PFSK-1 (cell line): ENCODE measurements at regions not wholly inside any gene's neighbourhood (a gene's known extent, or its start where the extent isn't known, plus 50 kb on each side); places are given as distances from the start of the nearest gene placed in this dataset.

Source experiments
- POLR2AphosphoS5 ChIP-seq: IDR thresholded peaks from 2 replicates; pipeline ENCODE4 v1.6.1; 2012; ENCODE audit warnings: low read depth, mild to moderate bottlenecking, control low read depth, low read length, moderate library complexity
- REST ChIP-seq, 2 experiments: IDR thresholded peaks; 2 replicates each; pipeline versions ENCODE4 v1.6.1 to v1.8.0; 2011 to 2012; ENCODE audit warnings: low read depth in 2 of 2, low read length in 2 of 2, control low read depth in 1 of 2, inconsistent platforms in 1 of 2, mild to moderate bottlenecking in 1 of 2, moderate library complexity in 1 of 2; ENCODE audit not compliant: insufficient read depth in 1 of 2
- SIN3A ChIP-seq: IDR thresholded peaks from 2 replicates; pipeline ENCODE4 v1.6.1; 2012; ENCODE audit warnings: mild to moderate bottlenecking, low read length, moderate library complexity, borderline replicate concordance; ENCODE audit not compliant: insufficient read depth
- TAF1 ChIP-seq: IDR thresholded peaks from 2 replicates; pipeline ENCODE4 v1.6.1; 2012; ENCODE audit warnings: low read length, control low read depth, borderline replicate concordance; ENCODE audit not compliant: insufficient read depth

DNA sequence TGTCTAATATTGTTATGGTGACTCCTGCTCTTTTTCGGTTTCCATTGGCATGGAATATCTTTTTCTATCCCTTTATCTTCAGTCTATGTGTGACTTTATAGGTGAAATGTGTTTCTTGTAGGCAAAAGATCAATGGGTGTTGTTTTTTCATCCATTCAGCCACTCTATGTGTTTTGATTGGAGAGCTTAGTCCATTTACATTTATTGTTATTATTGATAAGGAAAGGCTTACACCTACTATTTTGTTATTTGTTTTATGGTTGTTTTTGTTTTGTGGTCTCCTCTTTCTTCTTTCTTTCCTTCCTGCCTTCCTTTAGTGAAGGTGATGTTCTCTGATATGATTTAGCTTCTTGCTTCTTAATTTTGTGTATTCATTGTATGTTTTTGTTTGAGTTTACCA, 414.3 kb downstream of the ADRA2A start:
- TF ChIP-seq REST (IDR thresholded peaks at IDR 0.05; ENCODE audit: insufficient read depth in 1 of 2, low read depth in 2 of 2, low read length in 2 of 2): no peak
- TF ChIP-seq SIN3A: no peak
- no peak for TF ChIP-seq POLR2AphosphoS5
- no peak for TF ChIP-seq TAF1
